Limb (tissue), 2 donors: ENCODE measurements at regions not wholly inside any gene's neighbourhood (a gene's known extent, or its start where the extent isn't known, plus 50 kb on each side); places are given as distances from the start of the nearest gene placed in this dataset.
"Not testable (repeated sequence)": the region's sequence is repeated elsewhere in the genome, so short reads cannot be mapped to it uniquely, and the experiment has no call there.

Source experiments
- DNase-seq, 2 donors: peaks; one replicate each; pipeline ENCODE4 v3.0.0-alpha.2; 2016; ENCODE audit errors: extremely low spot score in 2 of 2

GRCh38 chr3:102382201-102382600 lies 52.6 kb upstream of the ZPLD1 start:
- not testable (repeated sequence) for DNase-seq
